Astrocyte (in vitro differentiated cells and primary cell): ENCODE measurements at regions not wholly inside any gene's neighbourhood (a gene's known extent, or its start where the extent isn't known, plus 50 kb on each side); places are given as distances from the start of the nearest gene placed in this dataset.

Experiments
- DNase-seq: peaks from one replicate; pipeline ENCODE4 v3.0.0-alpha.2; 2010; ENCODE audit warnings: low read depth
- FAIRE-seq: peaks from 2 replicates; lab custom pipeline; 2011; peaks lifted over from hg19 to GRCh38; lab: Jason Lieb, UNC
- H2AFZ ChIP-seq: 2 replicates; pipeline ENCODE4 v1.6.0; 2012; ENCODE audit warnings: low read depth, low read length, inconsistent platforms
- H3K27ac ChIP-seq: 2 replicates; pipeline ENCODE4 v1.5.1; 2011; ENCODE audit warnings: low read depth, low read length, inconsistent platforms
- H3K27me3 ChIP-seq: 2 replicates; pipeline ENCODE4 v1.6.0; 2011; ENCODE audit warnings: low read length, inconsistent platforms; ENCODE audit not compliant: insufficient read depth
- H3K36me3 ChIP-seq: 2 replicates; pipeline ENCODE4 v1.5.1; 2011; ENCODE audit warnings: low read length, inconsistent platforms; ENCODE audit not compliant: insufficient read depth
- H3K4me1 ChIP-seq: 2 replicates; pipeline ENCODE4 v1.5.1; 2011; ENCODE audit warnings: low read length, inconsistent platforms; ENCODE audit not compliant: insufficient read depth
- H3K4me2 ChIP-seq: 2 replicates; pipeline ENCODE4 v1.6.0; 2012; ENCODE audit warnings: low read length, inconsistent platforms
- H3K4me3 ChIP-seq: 2 replicates; pipeline ENCODE4 v1.5.1; 2011; ENCODE audit warnings: low read depth, mild to moderate bottlenecking, low read length, inconsistent platforms; ENCODE audit not compliant: insufficient read depth
- H3K79me2 ChIP-seq: 2 replicates; pipeline ENCODE4 v1.6.0; 2012; ENCODE audit warnings: mild to moderate bottlenecking, low read length, inconsistent platforms; ENCODE audit not compliant: insufficient read depth
- H3K9ac ChIP-seq: 2 replicates; pipeline ENCODE4 v1.6.0; 2012; ENCODE audit warnings: mild to moderate bottlenecking, low read length, inconsistent platforms
- H3K9me3 ChIP-seq: 2 replicates; pipeline ENCODE4 v1.5.1; 2012; ENCODE audit warnings: low read depth, mild to moderate bottlenecking, low read length, inconsistent platforms; ENCODE audit not compliant: insufficient read depth
- H4K20me1 ChIP-seq: 2 replicates; pipeline ENCODE4 v1.6.0; 2012; ENCODE audit warnings: low read length, inconsistent platforms; ENCODE audit not compliant: insufficient read depth
- H3K27ac Mint-ChIP-seq: one replicate; pipeline ENCODE4 v1.8.0; 2021; ENCODE audit warnings: mild to moderate bottlenecking, mixed read lengths; ENCODE audit not compliant: unreplicated experiment
- H3K27me3 Mint-ChIP-seq: one replicate; pipeline ENCODE4 v1.8.0; 2021; ENCODE audit warnings: low read depth, mixed read lengths; ENCODE audit not compliant: unreplicated experiment
- H3K36me3 Mint-ChIP-seq: one replicate; pipeline ENCODE4 v1.8.0; 2021; ENCODE audit warnings: low read depth, mixed read lengths; ENCODE audit not compliant: unreplicated experiment
- H3K4me1 Mint-ChIP-seq: one replicate; pipeline ENCODE4 v1.8.0; 2021; ENCODE audit warnings: low read depth, mixed read lengths; ENCODE audit not compliant: unreplicated experiment
- H3K4me3 Mint-ChIP-seq: one replicate; pipeline ENCODE4 v1.8.0; 2021; ENCODE audit warnings: mild to moderate bottlenecking, moderate library complexity, mixed read lengths; ENCODE audit not compliant: unreplicated experiment
- H3K9me3 Mint-ChIP-seq: one replicate; pipeline ENCODE4 v1.8.0; 2021; ENCODE audit warnings: mild to moderate bottlenecking, mixed read lengths; ENCODE audit not compliant: unreplicated experiment
- CTCF ChIP-seq: IDR thresholded peaks from 2 replicates; pipeline ENCODE4 v1.5.1; 2011; ENCODE audit warnings: low read depth, mild to moderate bottlenecking, inconsistent platforms, low read length, moderate library complexity; ENCODE audit not compliant: insufficient read depth
- EZH2 ChIP-seq: IDR thresholded peaks from 2 replicates; pipeline ENCODE4 v1.6.1; 2012; ENCODE audit warnings: mild to moderate bottlenecking, low read length, inconsistent platforms; ENCODE audit not compliant: insufficient read depth

GRCh38 chr9:93865245-93865644, 89.9 kb downstream of the BARX1 start:
- H3K4me1 ChIP-seq = no peaks in the 10 kb centered on the region
- H3K27me3 Mint-ChIP-seq = peaks cover 20% of the 10 kb centered on the region

GRCh38 chr9:93864840-93865239, 90.3 kb downstream of the BARX1 start:
- no peak for DNase-seq
- Histone ChIP-seq H3K36me3 (no peaks in the 10 kb centered on the region), H3K27me3 (no peaks in the 10 kb centered on the region), H3K9me3 (no peaks in the 10 kb centered on the region), H3K27ac (no peak overlapping the region), H3K79me2 (no peaks in the 10 kb centered on the region), H4K20me1 (no peaks in the 10 kb centered on the region), H3K4me3 (no peak overlapping the region), H2AFZ (no peak overlapping the region), H3K9ac (no peak overlapping the region), H3K4me2 (no peak overlapping the region), H3K4me1 (no peaks in the 10 kb centered on the region)
- H3K9me3 Mint-ChIP-seq = peaks cover 2% of the 10 kb centered on the region
- no peak for FAIRE-seq
- peaks cover 21% of the 10 kb centered on the region for H3K27me3 Mint-ChIP-seq
- no peaks in the 10 kb centered on the region for H3K4me1 Mint-ChIP-seq
- no peak overlapping the region for H3K4me3 Mint-ChIP-seq
- TF ChIP-seq EZH2 = no peak
- TF ChIP-seq CTCF = no peak
- H3K27ac Mint-ChIP-seq = no peak overlapping the region
- no peaks in the 10 kb centered on the region for H3K36me3 Mint-ChIP-seq

More at GRCh38 chr9:93865245-93865644, 89.9 kb downstream of the BARX1 start:
- Histone ChIP-seq H3K9ac (no peak overlapping the region), H3K27me3 (no peaks in the 10 kb centered on the region), H3K36me3 (no peaks in the 10 kb centered on the region), H4K20me1 (no peaks in the 10 kb centered on the region), H2AFZ (no peak overlapping the region), H3K27ac (no peak overlapping the region), H3K79me2 (no peaks in the 10 kb centered on the region), H3K4me3 (no peak overlapping the region), H3K4me2 (no peak overlapping the region), H3K9me3 (no peaks in the 10 kb centered on the region)
- H3K4me3 Mint-ChIP-seq = no peak overlapping the region
- FAIRE-seq (no peak), DNase-seq (no peak)
- H3K27ac Mint-ChIP-seq = no peak overlapping the region
- peaks cover 2% of the 10 kb centered on the region for H3K9me3 Mint-ChIP-seq
- no peak for TF ChIP-seq EZH2
- no peak for TF ChIP-seq CTCF
- H3K4me1 Mint-ChIP-seq = no peaks in the 10 kb centered on the region
- no peaks in the 10 kb centered on the region for H3K36me3 Mint-ChIP-seq

- FAIRE-seq = no peak
- no peak overlapping the region for H3K4me2 ChIP-seq
- no peaks in the 10 kb centered on the region for H3K9me3 ChIP-seq
- H3K27me3 ChIP-seq = no peaks in the 10 kb centered on the region
- no peaks in the 10 kb centered on the region for H3K36me3 Mint-ChIP-seq
- no peaks in the 10 kb centered on the region for H3K36me3 ChIP-seq
- no peak overlapping the region for H3K4me3 Mint-ChIP-seq
- H3K79me2 ChIP-seq = no peaks in the 10 kb centered on the region
- no peaks in the 10 kb centered on the region for H4K20me1 ChIP-seq
- no peak overlapping the region for H3K27ac ChIP-seq
- H3K4me3 ChIP-seq = no peak overlapping the region
- no peak for TF ChIP-seq EZH2
- TF ChIP-seq CTCF = no peak
- no peaks in the 10 kb centered on the region for H3K4me1 Mint-ChIP-seq
- H3K4me1 ChIP-seq = no peaks in the 10 kb centered on the region
- H2AFZ ChIP-seq = no peak overlapping the region
- no peak overlapping the region for H3K27ac Mint-ChIP-seq
- peaks cover 22% of the 10 kb centered on the region for H3K27me3 Mint-ChIP-seq
- H3K9me3 Mint-ChIP-seq = no peaks in the 10 kb centered on the region
- no peak overlapping the region for H3K9ac ChIP-seq
- no peak for DNase-seq
Measured at GRCh38 chr9:93864032-93864431, 91.1 kb downstream of the BARX1 start.
